Activated CD8-positive, alpha-beta memory T cell treated with anti-CD3 and anti-CD28 coated beads for 48 hours (primary cell): ENCODE measurements at regions not wholly inside any gene's neighbourhood (a gene's known extent, or its start where the extent isn't known, plus 50 kb on each side); places are given as distances from the start of the nearest gene placed in this dataset.

Source experiments
- DNase-seq, 3 experiments: peaks; one replicate each; pipeline ENCODE4 v3.0.0-alpha.2; 2020; ENCODE audit warnings: low read depth in 2 of 3, low spot score in 2 of 3

- DNase-seq, result no peak
These were observed 68.1 kb downstream of the HTR5A start for GRCh38 chr7:155138204-155138603.

GRCh38 chr7:155141562-155141961 lies 71.4 kb downstream of the HTR5A start:
- no peak for DNase-seq

GRCh38 chr7:155143381-155143780 lies 73.3 kb downstream of the HTR5A start:
- DNase-seq, result no peak

- no peak for DNase-seq
These were observed 74.2 kb downstream of the HTR5A start for GRCh38 chr7:155144371-155144770.

GRCh38 chr7:155145477-155146255 lies 75.5 kb downstream of the HTR5A start:
- no peak for DNase-seq

GRCh38 chr7:155147172-155147571 lies 77.0 kb downstream of the HTR5A start:
- no peak for DNase-seq

GRCh38 chr7:155147624-155148023 lies 77.5 kb downstream of the HTR5A start:
- DNase-seq, result no peak

GRCh38 chr7:155153676-155154075 lies 83.6 kb downstream of the HTR5A start:
- DNase-seq, result no peak

- DNase-seq, result no peak
These were observed 84.5 kb downstream of the HTR5A start for GRCh38 chr7:155154586-155154985.

GRCh38 chr7:155161690-155162089 lies 91.6 kb downstream of the HTR5A start:
- DNase-seq, result no peak

- no peak for DNase-seq
These were observed 92.3 kb downstream of the HTR5A start for GRCh38 chr7:155162422-155162821.

- DNase-seq, result no peak
These were observed 93.6 kb downstream of the HTR5A start for GRCh38 chr7:155163696-155164095.

- no peak for DNase-seq
These were observed 94.2 kb downstream of the HTR5A start for GRCh38 chr7:155164316-155164715.

GRCh38 chr7:155166108-155166507 lies 96.0 kb downstream of the HTR5A start:
- no peak for DNase-seq

GRCh38 chr7:155166673-155167370 lies 96.7 kb downstream of the HTR5A start:
- DNase-seq, result no peak

GRCh38 chr7:155167706-155168365 lies 97.7 kb downstream of the HTR5A start:
- no peak for DNase-seq

GRCh38 chr7:155168597-155169480 lies 98.7 kb downstream of the HTR5A start:
- no peak for DNase-seq

- DNase-seq, result no peak
These were observed 99.5 kb downstream of the HTR5A start for GRCh38 chr7:155169498-155170065.

- DNase-seq, result no peak
These were observed 100.2 kb downstream of the HTR5A start for GRCh38 chr7:155170331-155170730.

GRCh38 chr7:155172141-155172540 lies 102.0 kb downstream of the HTR5A start:
- no peak for DNase-seq

- DNase-seq, result no peak
These were observed 103.8 kb downstream of the HTR5A start for GRCh38 chr7:155173905-155174304.
